CD4-positive, alpha-beta T cell treated with Interferon gamma for 1 hour (primary cell): ENCODE measurements at regions not wholly inside any gene's neighbourhood (a gene's known extent, or its start where the extent isn't known, plus 50 kb on each side); places are given as distances from the start of the nearest gene placed in this dataset.

Experiments
- DNase-seq: peaks from one replicate; pipeline ENCODE4 v3.0.0-alpha.2; 2020

DNA sequence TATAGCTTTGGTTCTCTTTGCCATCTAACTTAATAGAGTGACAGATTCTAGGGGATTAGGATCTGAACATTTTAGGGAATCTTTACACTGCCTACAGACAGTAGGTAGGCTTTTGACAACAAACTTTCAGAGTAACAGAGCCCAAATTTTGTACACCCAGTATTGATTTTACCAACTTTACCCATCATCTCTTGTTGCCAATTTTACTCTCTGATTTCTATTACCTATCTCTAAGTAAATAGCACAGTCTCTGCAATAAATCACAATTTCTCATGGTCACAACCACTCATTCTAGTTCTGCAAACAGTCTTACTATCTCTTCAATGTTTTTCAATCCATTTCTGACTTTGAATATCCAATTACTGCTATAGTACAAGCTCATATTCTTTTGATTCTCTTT is 1097.6 kb upstream of the PHF14 start:
- no peak for DNase-seq

DNA sequence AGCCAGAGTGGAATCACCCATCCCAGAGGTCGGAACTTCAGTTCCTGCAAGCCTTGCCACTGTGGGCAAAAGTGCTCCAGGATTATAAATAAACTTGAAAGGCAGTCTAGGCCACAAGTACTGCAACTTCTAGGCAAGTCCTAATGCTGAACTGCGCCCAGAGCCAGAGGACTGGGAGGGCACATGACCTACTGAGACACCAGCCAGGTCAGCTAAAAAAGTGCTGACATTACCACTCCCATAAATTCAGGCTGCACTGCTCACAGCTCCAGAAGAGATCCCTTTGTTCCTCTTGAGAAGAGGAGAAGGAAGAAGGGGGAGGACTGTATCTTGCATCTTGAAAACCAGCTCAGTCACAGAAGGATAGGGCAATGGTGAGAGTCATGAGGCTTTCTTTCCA is 1084.1 kb upstream of the PHF14 start:
- DNase-seq: no peak

DNA sequence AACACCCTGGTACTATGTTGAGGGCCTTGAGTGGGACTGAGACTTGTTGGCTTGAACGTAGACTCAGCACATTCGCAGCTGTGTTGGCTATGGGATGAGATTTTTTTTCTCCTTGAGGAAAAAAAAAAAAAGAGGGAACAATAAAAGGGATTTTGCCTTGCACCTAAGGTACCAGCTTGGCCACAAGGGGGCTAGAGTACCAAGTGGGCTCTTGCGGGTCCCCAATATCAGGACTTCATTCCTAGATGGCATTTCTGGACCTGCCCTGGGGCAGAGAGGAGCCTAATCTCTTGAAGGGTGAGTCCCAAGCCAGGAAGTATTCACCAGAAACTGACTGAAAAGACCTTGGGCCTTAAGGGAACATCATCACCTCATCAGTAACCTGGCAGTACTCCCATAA is 1083.6 kb upstream of the PHF14 start:
- no peak for DNase-seq

DNA sequence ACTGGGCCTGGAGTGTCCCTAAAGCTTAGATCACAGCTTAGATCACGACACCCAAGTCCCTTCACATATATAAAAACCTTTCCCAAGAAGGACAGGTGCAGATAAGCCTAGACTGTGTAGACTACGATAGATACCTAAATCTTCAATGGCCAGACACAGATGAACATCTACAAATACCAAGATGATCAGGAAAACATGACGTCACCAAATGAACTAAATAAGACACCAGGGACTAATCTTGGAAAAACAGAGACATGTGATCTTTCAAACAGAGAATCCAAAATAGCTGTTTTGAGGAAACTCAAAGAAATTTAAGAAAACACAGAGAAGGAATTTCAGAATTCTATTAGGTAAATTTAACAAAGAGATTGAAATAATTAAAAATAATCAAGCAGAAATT is 1082.6 kb upstream of the PHF14 start:
- no peak for DNase-seq

DNA sequence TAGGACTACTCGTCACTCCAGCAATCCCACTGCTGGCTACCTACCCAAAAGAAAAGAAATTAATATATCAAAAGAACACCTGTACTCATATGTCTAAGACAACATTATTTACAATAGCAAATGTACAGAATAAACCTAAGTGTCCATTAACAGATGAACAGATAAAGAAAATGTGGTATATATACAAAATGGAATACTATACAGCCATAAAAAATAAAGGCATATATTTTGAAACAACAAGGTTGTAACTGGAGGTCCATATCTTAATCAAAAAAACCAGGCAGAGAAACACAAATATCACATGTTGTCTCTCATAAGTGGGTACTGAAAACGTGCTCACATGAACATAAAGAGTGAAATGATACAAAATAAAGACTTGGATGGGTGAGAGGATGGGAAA is 1073.3 kb upstream of the PHF14 start:
- no peak for DNase-seq

DNA sequence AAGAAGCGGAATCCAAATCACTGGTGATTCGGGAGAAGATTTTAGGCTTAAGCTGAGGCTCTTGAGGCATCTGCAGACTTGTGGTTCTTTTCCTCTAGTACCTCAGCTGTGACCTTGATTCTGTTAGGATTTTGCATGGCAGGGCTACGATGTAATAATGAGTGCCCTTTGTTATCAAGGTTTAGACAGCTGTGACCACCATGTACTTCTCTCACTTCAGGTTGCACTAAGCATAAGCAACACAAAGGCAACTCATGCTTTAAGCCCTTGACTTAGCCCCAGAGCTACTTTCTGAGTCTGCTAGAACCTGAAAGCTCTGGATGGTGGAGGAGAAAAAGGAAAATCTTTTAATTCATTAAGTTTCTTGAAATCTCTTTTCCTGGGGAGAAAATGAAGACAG is 1052.3 kb upstream of the PHF14 start:
- DNase-seq: no peak

DNA sequence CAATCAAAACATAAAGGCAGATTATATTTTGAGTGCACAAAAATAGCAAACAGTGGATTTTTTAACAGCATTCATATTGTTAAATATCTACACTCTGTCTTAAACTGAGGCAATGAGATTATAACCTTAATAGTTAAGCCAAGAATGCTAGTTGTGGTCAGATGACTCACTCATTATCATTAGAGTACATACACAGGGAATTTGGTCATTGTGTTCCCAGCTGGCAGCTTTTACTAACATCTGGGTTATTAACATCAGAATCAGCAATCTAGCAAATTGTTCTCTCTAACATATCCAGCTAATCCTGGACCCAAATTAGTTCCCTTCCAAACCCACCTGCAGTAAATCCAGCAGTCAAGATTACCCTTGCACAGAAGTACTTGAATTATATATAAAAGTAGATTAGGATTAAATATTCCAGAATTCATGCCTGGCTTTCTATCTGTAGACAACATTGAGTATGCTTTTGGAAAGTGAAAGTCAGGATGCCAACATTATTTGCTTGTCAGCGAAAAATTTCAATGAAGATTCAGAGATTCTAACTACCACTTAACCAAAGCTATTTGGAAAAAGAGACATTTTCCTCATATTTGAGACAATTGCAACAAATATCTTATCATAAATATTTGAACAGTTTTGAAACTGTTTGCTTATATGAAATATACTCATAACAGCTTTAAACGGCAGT is 1035.6 kb upstream of the PHF14 start:
- no peak for DNase-seq

DNA sequence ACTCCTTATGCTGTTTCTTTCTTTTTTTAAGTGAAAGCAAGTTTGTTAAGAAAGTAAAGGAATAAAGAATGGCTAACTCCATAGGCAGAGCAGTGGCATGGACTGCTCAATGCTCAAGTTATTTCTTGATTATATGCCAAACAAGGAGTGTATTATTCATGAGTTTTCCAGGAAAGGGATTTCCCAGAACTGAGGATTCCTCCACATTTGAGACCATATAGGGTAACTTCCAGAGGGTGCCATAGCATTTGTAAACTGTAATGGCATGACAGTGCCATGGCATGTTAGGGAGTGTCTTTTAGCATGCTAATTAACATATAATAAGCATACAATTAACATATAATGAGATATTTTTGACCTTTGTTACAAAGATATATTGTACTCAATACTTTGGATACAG is 1034.5 kb upstream of the PHF14 start:
- DNase-seq: no peak

DNA sequence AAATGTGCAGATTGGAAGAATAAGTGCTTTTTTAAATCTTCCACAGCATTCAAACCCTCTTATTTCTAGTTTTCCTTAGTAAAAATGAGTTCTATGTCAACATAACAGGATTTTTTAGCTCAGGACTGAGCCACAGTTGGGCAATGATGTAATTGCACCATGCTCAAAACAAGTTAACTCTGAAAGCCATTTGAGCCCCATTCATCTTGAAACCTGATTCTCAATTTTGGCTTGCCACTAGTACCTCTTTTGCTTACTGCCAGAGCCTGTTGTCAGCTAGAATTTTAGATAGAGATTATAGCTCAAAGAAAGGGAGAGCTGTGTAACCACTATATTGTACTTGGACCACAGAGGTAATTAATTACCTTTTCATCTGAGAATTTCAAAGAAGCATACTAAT is 1028.5 kb upstream of the PHF14 start:
- no peak for DNase-seq

DNA sequence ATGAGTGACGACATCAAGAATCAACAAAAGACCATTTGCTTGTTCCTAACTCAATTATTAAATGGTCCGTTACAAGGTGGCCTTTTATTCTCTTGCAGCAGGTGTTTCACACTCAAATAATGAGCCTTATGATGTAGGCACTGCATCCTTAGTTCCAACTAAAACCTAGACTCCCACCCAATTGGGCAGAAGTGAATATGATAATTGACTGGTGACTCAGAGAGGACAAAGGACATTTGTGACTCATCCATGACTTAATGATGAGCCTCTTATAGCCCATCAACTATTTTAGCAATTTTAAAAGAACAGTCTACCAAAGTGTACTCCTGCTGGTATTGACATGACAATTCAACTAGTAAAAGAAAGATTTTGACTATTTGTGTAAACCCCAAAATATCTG is 1027.8 kb upstream of the PHF14 start:
- DNase-seq: no peak

DNA sequence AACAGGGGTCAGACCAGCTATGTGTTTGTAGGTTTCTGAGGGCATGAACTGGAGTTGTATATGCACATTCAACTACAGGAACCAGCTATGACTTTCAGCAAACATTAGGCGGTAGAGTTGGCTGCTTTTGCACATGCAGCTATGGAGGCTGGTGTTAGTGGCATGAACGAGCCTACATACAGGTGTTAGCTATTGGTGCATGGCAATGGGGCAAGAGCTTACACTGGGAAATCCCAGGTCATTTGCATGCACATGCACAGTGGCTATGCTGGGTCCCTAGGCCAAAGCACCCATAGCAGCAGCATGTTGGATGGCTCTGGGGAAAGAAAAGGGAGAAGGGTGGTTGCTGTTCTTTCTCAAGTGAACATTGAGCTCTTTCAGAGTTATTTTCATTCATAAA is 1018.5 kb upstream of the PHF14 start:
- DNase-seq: no peak

DNA sequence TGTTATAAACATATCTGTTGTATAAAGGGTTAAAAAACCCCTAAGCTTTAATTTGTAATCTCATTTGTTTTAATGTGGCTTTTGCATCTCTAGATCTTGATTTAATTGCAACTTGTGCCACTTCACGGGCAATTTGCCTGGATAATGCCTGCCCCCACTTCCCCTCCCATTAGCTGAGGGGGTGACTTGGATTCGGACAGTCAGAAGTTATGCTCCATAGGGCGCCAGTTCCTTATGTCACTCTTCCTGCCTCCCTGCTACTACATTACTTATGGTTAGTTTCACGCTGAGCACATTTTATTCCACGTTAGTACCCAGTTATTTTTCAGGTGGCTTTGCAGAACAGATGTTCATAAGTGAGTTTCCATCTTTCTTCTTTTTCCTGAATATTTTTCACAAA is 1015.2 kb upstream of the PHF14 start:
- DNase-seq: no peak

DNA sequence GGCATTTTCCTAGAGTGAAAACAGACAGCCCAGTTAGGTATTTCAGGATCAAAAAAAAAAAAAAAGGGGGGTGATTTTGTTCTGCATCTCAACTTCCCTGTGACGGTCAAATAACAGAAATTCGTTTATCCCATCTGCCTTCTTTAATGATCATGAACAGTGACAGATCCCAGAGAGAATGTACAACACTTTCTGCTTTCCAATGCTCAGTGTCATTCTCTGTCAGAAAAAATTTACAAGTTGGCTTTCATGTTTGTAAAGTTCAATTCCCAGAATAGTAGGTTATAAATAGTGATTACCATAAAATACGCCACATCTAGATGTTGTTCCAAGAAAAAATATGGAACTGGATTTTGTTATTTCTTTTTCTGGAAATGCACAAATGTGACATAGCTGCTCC is 1013.2 kb upstream of the PHF14 start:
- DNase-seq: no peak

DNA sequence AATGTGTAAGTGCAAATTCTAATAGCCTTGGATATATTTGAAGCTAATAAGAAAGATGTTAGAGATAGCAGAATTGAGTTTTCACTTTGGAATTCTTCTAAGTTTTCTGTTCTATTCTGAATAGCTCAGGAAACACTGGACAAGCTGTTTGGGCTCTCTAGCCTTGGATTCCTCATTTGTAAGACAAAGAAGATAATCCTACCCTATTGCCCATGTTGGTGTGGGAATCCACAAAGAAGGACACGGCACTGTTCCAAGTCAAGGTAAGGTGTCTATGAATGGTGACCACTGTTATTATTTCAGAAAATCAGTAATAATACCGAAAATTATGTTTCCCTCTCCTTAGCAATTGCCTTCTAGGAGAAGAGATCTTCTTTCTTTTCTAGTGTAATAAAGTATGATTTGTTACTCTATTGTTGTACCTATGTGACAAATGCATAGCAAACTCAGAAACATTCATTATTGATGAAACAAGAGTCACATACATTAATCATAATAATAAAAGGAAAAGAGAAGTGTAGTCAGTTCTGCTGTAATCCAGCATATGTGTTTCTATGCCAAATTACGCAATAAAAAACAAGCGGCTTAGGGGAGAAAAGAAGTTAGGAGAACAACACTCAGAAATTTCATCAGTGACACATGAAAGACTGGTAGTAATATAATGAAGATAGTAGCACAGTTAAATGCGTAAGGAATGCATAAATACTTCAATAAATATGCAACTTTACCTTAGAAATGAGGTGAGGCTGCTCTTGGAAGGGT is 1012.3 kb upstream of the PHF14 start:
- DNase-seq: no peak

DNA sequence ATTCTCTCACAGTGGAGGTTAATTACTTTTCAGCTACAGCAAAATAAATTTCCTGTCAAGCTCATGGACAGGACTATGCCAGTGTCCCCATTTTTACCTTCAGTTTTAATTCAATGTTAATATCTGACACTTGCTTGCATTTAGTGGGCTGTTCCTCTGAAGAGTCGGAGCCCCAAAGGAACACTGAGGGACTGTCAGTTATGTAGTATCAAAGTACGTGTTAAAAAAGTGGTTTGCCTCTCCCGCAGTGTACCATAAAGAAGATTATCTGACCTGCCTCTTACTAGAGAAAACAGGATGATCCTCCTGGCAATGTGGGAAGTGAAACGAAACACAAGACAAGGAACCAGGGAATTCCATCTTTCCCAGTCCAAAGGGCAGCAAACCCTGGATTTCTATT is 1010.9 kb upstream of the PHF14 start:
- no peak for DNase-seq

DNA sequence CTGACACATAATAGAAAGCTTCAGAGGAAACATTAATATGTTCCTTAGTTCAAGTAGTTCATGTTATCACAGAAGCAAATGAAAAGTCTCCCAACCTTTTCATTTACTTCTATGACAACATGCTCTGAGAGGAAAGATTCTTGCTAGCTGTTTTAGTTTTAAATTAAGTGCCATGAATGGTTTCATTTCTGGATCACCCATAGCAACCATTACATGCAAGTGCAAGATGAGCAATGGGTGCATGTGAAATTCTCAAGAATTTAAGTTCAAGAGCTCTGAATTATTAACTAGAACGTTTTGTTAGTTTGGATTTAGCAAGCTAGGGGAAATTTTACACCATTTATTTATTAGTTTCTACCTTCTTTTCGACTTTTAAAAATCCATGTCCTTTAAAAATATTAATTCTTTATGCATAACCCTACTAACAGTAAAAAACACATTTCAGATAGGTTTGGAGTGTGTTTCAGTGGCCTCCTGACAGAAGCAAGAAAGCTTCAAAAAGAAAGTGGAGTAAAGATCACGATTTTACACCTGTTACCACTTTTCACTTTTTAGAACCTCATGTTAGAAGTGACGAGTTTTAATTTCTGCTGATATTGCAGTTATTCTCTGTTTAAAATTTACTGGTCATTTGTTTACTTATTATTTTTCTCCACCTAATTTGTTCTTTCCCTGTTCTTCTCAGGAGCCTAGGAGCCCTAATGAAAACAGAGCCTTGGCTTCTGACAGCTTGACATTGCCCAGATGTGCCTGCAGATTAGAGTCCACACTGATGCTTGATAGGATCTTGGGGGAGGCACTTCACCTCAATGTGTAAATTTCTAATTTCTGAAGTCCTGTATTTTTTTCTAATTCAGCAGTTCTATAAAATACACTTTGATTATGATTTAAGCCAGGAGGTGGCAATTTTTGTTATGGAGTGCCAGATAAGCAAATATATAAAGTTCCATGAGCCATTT is 995.3 kb upstream of the PHF14 start:
- no peak for DNase-seq

DNA sequence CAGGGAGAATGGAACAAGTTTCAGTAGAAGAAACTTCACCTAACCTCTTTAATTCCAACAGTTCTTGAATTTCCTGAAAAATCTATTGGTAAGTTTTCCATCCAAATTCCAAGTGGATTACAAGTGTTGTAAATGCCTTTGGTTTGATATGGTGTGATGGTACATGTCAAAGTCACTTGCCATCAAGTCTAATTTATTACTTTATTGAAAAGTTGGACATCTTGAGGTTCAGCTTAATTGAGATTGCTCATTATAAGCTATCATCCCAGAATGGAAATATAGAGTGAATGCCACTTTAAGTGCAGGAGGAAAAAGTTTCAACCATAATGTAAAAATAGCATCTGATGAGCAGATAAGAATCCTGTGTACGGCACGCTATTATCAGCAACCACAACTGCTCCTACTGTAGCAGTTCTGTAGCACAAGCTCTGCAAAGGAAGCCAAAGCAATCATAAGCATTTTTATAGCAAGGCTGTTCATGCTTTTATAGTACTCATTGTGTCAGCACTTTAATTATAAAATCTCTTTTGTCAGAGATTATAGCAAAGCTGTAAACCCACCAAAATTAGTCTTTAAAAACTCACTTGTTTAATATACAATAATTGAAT is 991.8 kb upstream of the PHF14 start:
- DNase-seq: no peak

DNA sequence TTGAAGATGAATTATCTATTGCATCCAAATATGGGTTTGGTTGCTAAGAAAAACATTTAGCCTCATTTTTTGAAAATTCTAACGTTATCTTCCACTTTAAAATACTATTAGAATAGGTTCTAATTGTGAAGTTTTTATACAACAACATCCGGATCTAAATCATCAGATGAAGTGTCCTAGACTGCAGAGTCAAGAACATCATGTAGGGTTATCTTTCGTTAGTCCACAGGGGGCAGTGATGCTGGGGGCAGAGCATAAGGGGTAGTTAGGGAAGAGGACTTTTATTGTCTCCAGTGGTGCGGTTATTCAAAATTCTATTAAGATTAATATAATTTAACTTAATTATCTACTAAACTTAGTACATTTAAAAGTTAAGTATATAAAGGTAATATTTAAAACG is 990.6 kb upstream of the PHF14 start:
- no peak for DNase-seq

DNA sequence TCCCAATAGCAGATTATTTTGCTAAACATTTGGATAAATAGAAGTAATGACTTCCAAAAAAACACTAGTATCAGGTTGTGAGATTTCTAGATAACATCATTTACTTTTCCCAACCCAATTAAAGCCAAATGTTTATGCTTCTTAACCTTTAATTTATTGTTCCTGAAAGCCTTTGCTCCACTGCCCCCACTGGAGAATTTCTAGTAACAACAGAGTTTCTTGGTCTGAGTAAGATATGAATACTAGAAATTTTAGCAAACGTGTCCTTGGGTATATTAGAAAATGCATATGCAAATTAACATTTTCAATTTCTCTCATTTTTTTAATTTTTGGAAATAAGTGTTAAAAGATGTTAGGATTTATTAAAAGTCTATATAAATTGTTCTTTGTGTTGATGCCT is 958.0 kb upstream of the PHF14 start:
- no peak for DNase-seq

DNA sequence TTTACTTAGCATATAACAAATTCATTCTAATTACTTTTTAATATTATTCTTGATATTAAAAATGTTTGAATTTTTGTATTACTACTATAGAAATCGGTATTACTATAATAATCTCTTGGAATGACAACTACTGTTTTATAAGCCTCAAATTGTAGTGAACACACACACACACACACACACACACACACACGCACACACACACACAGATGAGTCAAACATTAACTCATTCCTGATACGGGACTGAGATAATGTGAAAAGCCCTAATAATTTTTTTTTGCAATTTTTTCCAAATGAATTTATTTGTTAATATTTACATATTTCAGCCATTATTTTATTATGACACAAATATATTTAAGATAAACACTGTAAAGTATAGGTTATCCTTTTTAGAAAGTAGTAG is 951.2 kb upstream of the PHF14 start:
- DNase-seq: no peak

DNA sequence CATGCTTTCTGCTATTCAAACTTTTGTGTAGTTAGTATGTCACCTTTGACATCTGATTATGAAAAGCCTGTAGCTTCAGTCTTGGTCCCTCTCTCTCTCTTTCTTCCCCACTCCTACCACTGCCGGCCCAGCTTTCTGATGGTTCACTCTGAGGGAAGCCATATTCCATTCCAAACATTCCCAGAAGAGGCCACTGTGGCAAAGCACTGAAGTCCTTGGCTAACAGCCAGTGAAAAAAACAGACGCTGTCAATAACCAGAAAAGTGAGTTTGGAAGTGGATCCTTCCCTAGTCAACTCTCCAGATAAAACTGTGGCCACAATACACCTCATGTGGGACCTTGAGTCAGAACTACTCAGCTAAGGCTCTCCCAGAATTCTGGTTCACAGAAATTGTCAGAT is 950.7 kb upstream of the PHF14 start:
- no peak for DNase-seq

DNA sequence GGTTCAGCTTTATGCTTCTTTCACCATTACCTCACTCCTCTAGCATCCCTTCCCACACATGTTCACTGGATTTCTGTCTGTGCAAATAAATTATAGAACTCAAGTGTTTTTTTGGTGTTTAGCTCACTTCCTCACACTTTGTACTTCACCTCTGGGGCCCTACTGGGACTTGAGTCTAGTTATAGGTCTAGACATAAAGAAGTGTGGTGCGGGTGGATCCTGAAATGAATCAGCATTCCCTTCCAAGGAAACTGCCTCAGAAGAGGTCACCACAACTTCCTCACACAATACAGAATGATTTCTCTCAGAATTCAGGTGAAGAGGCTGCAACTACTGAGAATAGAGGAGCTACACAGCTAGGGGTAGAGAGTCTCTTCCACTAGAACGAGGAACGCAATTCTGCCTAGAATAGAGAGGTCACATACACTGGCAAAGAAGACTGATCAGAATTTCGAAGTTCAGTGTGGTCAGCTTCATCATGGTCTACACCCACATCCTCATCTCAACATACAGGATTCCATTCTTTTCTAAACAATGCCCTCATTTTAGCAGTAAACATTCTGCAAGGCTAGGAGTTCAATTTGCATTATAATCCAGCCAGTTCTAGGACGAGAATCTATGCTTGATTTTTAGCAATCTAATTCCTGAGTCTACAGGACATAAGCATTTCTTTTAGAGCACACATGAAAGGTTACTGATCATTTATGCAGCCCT is 938.7 kb upstream of the PHF14 start:
- DNase-seq: no peak

DNA sequence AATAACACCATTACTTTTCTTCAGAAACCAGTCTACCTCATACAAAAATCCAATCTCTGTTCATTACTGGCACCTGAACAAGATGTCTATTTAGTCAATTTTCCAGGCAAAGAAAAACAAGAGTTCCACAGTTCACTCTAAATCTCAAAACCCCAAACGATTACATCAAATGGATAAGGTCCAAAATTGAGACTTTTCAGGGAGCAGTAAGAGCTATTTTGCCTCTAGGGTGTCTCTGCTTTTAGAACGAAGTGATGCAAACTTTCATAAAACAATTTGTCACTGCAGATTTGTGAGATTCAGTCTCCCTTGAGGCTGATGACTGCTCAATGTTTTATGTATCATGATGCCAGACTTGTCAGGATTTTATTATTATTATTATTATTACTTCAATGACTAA is 937.0 kb upstream of the PHF14 start:
- no peak for DNase-seq
